Activated effector memory CD4-positive, alpha-beta T cell treated with Interleukin-2 at 50 U/mL for 16 hours (primary cell): ENCODE measurements at regions not wholly inside any gene's neighbourhood (a gene's known extent, or its start where the extent isn't known, plus 50 kb on each side); places are given as distances from the start of the nearest gene placed in this dataset.
"Not testable (repeated sequence)": the region's sequence is repeated elsewhere in the genome, so short reads cannot be mapped to it uniquely, and the experiment has no call there.

ENCODE experiments used
- DNase-seq: peaks from one replicate; pipeline ENCODE4 v3.0.0-alpha.2; 2020

- not testable (repeated sequence) for DNase-seq
Observed at GRCh38 chr2:236836028-236836427, 249.7 kb upstream of the COPS8 start.

GRCh38 chr2:236840215-236840614, 245.5 kb upstream of the COPS8 start:
- no peak for DNase-seq

- no peak for DNase-seq
Observed at GRCh38 chr2:236840857-236841256, 244.8 kb upstream of the COPS8 start.

GRCh38 chr2:236841389-236841788, 244.3 kb upstream of the COPS8 start:
- DNase-seq, result no peak

- DNase-seq, result no peak
Observed at GRCh38 chr2:236843161-236843968, 242.3 kb upstream of the COPS8 start.

- DNase-seq, result no peak
Observed at GRCh38 chr2:236844711-236845110, 241.0 kb upstream of the COPS8 start.

- no peak for DNase-seq
Observed at GRCh38 chr2:236847023-236847422, 238.7 kb upstream of the COPS8 start.

GRCh38 chr2:236847538-236848263, 238.0 kb upstream of the COPS8 start:
- no peak for DNase-seq

GRCh38 chr2:236848501-236848900, 237.2 kb upstream of the COPS8 start:
- DNase-seq, result no peak

GRCh38 chr2:236849508-236849907, 236.2 kb upstream of the COPS8 start:
- no peak for DNase-seq

- no peak for DNase-seq
Observed at GRCh38 chr2:236849940-236850339, 235.7 kb upstream of the COPS8 start.

- no peak for DNase-seq
Observed at GRCh38 chr2:236851187-236851586, 234.5 kb upstream of the COPS8 start.

GRCh38 chr2:236852100-236852976, 233.4 kb upstream of the COPS8 start:
- no peak for DNase-seq

- no peak for DNase-seq
Observed at GRCh38 chr2:236852977-236853374, 232.7 kb upstream of the COPS8 start.

GRCh38 chr2:236853585-236854051, 232.1 kb upstream of the COPS8 start:
- no peak for DNase-seq

GRCh38 chr2:236855176-236855865, 230.4 kb upstream of the COPS8 start:
- no peak for DNase-seq

GRCh38 chr2:236855866-236856847, 229.5 kb upstream of the COPS8 start:
- DNase-seq, result no peak

- no peak for DNase-seq
Observed at GRCh38 chr2:236856848-236857235, 228.8 kb upstream of the COPS8 start.

GRCh38 chr2:236857246-236857645, 228.4 kb upstream of the COPS8 start:
- no peak for DNase-seq

- no peak for DNase-seq
Observed at GRCh38 chr2:236857781-236858180, 227.9 kb upstream of the COPS8 start.

- no peak for DNase-seq
Observed at GRCh38 chr2:236858661-236859060, 227.0 kb upstream of the COPS8 start.
